Choroid plexus epithelial cell (primary cell): ENCODE measurements at regions not wholly inside any gene's neighbourhood (a gene's known extent, or its start where the extent isn't known, plus 50 kb on each side); places are given as distances from the start of the nearest gene placed in this dataset.
"Not testable (repeated sequence)": the region's sequence is repeated elsewhere in the genome, so short reads cannot be mapped to it uniquely, and the experiment has no call there.

ENCODE experiments used
- DNase-seq: peaks from one replicate; pipeline ENCODE4 v3.0.0-alpha.2; 2010; ENCODE audit warnings: low read depth
- H3K4me3 ChIP-seq: 2 replicates; pipeline ENCODE4 v1.5.1; 2011; ENCODE audit warnings: low read depth, mild to moderate bottlenecking, control low read depth, low read length, moderate library complexity
- TF ChIP-seq, protein P1 (sequence below): conservative IDR thresholded peaks from 2 replicates; pipeline ENCODE4 v1.5.1; 2011; ENCODE audit warnings: low read depth, mild to moderate bottlenecking, control low read depth, inconsistent platforms, low read length, moderate library complexity

DNA sequence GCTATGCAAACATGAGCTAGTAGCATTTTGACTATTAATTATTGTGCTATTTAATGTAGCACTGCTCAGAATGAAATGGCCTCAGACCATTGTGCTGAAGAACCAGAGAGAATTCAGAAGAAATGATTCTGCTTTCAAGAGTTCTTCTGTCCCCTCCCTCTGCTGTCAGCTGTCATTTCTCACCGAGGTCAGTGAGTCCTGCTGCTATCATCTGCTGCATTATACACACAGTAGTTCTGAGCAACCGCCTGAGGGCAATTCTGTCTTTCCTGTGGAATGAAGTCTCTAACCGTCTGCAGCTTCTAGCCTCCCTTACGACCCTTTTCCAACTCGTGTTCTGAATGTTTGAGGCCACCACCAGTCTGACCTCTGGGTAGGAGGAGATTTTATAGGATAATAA is 249.4 kb downstream of the HNRNPD start:
- TF ChIP-seq, protein P1, sequence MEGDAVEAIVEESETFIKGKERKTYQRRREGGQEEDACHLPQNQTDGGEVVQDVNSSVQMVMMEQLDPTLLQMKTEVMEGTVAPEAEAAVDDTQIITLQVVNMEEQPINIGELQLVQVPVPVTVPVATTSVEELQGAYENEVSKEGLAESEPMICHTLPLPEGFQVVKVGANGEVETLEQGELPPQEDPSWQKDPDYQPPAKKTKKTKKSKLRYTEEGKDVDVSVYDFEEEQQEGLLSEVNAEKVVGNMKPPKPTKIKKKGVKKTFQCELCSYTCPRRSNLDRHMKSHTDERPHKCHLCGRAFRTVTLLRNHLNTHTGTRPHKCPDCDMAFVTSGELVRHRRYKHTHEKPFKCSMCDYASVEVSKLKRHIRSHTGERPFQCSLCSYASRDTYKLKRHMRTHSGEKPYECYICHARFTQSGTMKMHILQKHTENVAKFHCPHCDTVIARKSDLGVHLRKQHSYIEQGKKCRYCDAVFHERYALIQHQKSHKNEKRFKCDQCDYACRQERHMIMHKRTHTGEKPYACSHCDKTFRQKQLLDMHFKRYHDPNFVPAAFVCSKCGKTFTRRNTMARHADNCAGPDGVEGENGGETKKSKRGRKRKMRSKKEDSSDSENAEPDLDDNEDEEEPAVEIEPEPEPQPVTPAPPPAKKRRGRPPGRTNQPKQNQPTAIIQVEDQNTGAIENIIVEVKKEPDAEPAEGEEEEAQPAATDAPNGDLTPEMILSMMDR: no peak
- no peak for DNase-seq
- no peak overlapping the region for H3K4me3 ChIP-seq

DNA sequence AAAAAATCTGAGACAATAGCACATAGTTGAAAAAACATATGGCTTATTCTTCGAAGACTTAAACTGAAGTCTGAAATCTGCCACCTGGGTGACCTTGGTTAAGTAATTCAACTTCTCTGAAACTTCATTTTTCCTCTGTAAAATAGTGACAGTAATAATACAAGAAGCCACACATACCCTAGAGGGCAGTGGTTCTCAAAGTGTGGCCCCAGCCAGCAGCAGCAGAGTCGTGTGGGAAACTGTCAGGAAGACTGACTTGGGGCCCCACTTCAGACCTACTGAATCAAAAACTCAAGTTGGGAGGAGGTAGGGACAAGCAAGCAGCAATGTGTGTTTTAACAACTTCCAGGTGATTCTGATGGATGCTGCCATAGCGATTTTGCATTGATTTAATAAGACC is 249.9 kb downstream of the HNRNPD start:
- no peak for DNase-seq
- TF ChIP-seq, protein P1: no peak
- no peak overlapping the region for H3K4me3 ChIP-seq

DNA sequence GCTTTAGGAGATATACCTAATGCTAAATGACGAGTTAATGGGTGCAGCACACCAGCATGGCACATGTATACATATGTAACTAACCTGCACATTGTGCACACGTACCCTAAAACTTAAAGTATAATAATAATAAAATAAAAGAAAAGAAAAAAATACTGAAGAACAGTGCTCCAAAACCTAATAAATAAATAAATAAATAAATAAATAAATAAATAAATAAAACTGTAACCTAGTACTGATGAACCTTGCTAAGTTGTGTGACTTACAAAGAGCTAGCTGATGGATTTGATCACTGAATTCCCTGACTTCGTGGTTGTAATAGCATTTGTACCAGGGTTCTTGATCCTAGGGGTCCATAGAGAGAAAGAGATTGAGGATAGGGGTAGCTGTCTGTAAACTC is 258.6 kb downstream of the HNRNPD start:
- H3K4me3 ChIP-seq, DNase-seq: not testable (repeated sequence)

DNA sequence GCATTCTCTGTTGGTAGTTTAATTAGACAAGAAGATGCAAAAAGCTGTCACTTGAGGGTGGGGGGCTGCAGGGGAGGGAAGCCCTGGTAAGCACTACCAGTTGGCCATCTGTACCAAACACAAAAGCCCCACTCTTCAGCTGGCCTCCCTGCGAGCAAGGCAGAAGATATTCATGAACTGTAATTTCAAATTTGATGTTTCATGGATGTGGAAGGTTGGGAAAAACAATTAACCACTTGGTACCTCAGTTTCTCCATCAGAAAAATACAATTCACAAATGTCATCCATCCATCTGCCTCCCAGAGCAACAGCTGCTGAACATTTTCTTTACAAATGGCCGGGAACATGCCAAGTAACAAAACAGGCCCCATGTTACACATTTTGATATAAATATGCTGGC is 265.3 kb downstream of the HNRNPD start:
- TF ChIP-seq, protein P1: no peak
- no peak overlapping the region for H3K4me3 ChIP-seq
- DNase-seq: no peak

DNA sequence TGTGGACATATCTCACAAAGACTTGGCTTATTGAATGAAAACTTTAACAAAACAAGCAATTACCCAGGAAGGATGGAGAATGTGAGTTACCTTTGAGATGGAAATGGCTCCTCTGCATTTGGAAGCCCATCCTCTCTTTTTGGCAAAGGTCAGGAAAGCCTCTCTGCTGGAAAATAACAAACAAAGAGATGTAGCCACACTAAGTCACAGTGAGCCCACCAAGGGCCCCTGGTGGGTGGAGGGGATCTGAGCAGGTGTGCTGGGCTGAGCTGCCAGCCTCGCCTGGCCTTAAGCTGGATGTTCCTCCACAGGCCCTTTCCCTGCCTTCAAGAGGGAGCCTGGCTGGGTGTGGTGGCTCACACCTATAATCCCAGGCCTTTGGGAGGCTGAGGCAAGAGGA is 269.2 kb downstream of the HNRNPD start:
- no peak overlapping the region for H3K4me3 ChIP-seq
- no peak for DNase-seq
- TF ChIP-seq, protein P1: no peak

DNA sequence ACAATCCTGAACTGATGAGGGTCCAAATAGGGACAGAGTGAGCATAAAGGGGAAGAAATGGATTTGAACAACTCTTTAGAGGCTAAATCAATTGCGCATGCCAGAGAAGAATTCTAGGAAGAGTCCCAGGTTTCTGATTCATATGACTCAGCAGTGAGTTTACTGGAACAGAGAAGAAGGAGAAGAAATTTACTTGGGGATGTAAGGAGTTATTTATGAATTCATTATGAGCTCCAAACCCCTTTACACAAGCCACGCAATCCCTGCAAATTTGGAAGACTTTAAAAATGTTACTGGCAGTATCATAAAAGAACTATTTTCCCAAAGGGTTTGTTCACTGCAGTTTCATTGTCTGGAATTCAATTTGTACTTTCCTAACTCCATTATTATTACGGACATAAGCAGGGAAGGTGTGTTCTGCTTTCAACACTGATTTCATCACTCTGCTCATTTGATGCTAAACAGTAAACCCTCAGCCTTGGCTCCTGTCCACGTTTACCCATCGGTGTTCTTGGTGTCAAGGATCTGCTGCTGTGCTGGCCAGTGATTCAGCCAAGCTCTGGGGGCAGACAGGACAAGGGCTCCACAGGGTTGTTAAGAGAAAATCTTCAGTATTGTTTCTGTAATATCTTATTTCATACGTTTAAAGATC is 273.7 kb downstream of the HNRNPD start:
- TF ChIP-seq, protein P1: no peak
- DNase-seq: no peak
- no peak overlapping the region for H3K4me3 ChIP-seq

DNA sequence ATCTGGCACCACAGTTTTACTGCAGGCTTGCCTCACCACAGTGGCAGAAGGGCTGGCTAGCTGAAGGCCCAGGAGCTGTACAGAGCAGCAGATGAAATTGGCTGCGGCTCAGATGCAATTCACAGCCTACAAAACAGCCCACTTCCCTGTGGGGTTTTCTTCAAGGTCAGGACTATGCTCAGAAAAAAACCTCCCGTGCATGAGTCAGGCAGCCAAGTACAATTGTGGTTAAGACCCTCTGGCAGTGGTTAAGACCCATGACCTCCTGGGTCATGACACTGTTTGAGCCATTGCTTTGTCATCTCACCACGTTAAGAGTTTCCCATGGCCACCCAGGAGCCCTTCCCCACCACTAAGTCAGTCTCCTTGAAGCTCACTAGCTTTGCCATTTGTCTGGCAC is 276.3 kb downstream of the HNRNPD start:
- H3K4me3 ChIP-seq: no peak overlapping the region
- TF ChIP-seq, protein P1: no peak
- peak; percentile 0 for DNase-seq

DNA sequence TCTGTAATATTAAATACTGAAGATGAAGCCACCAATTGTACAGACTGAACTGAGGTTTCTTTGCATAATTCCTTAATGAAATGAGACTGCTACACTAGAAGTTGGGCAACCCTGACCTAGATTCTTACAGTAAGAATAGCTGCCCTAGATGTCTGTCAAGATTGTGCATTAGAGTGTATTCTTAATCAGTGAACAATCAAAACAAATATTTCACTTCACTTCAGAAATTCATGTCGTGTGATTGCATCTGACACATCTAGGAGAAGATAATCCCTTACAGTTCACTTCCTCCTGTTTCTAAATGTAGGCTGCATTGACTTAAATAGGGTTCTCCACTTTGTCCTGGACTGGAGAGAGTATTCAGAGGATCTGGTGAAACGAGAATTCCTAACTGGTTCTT is 283.1 kb downstream of the HNRNPD start:
- no peak for DNase-seq
- TF ChIP-seq, protein P1: no peak
- H3K4me3 ChIP-seq: no peak overlapping the region
